ENCODE measurements at regions not wholly inside any gene's neighbourhood (a gene's known extent, or its start where the extent isn't known, plus 50 kb on each side); places are given as distances from the start of the nearest gene placed in this dataset.

DNA sequence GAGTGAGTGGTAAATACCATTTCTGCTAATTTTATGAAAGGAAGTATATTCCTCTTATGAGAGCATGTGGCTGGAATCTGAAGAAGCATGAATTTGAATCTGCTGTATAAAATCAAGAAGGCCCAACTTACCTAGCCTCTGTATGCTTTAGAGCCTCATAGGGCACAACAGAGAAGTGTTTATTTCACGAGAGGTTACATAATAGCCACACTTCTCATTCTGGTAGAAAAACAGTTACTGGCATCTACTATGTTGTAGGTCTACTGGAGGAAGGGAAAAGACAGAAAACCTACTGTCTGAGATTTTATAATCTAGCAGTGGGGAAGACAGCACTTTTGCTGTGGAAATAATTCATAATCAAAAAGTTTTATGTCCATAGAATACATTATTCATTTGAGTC lies 172.6 kb upstream of the ZNF608 start:
- Histone ChIP-seq H3K4me1 (ENCODE audit: insufficient read depth, low read length) (no peaks in the 10 kb centered on the region), H3K27me3 (ENCODE audit: control insufficient read depth in 1 of 2, insufficient read depth in 2 of 2, low read length in 2 of 2) (no peaks in the 10 kb centered on the region), H3K36me3 (ENCODE audit: insufficient read depth, low read length) (no peaks in the 10 kb centered on the region), H3K27ac (ENCODE audit: low read depth in 1 of 2, low read length in 2 of 2) (no peak overlapping the region), H3K4me3 (ENCODE audit: low read length) (no peak overlapping the region), H3K9me3 (ENCODE audit: control insufficient read depth in 1 of 2, insufficient read depth in 1 of 2, low read length in 2 of 2) (peaks cover 0 to 4% of the 10 kb centered on the region in 2 experiments)
- DNase-seq, result no peak
- Mint-ChIP-seq H3K4me1 (ENCODE audit: low read depth) (no peaks in the 10 kb centered on the region), H3K27me3 (no peaks in the 10 kb centered on the region), H3K9me3 (no peaks in the 10 kb centered on the region), H3K4me3 (no peak overlapping the region), H3K27ac (no peak overlapping the region), H3K36me3 (ENCODE audit: low read depth) (no peaks in the 10 kb centered on the region)
- intact Hi-C loops (cut with DNase I, micrococcal nuclease), result no loop called here
- no peak for ATAC-seq (ENCODE audit: poor library complexity)
- CTCF ChIA-PET, result no interaction called here
- TF ChIP-seq, protein P1, sequence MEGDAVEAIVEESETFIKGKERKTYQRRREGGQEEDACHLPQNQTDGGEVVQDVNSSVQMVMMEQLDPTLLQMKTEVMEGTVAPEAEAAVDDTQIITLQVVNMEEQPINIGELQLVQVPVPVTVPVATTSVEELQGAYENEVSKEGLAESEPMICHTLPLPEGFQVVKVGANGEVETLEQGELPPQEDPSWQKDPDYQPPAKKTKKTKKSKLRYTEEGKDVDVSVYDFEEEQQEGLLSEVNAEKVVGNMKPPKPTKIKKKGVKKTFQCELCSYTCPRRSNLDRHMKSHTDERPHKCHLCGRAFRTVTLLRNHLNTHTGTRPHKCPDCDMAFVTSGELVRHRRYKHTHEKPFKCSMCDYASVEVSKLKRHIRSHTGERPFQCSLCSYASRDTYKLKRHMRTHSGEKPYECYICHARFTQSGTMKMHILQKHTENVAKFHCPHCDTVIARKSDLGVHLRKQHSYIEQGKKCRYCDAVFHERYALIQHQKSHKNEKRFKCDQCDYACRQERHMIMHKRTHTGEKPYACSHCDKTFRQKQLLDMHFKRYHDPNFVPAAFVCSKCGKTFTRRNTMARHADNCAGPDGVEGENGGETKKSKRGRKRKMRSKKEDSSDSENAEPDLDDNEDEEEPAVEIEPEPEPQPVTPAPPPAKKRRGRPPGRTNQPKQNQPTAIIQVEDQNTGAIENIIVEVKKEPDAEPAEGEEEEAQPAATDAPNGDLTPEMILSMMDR (IDR thresholded peaks at IDR 0.05), result no peak
- POLR2A ChIA-PET, result interaction anchor here (0.6 kb wide), 1 partner anchor 586 kb away, joined by 3 read pairs; no protein-coding TSS in a partner anchor

DNA sequence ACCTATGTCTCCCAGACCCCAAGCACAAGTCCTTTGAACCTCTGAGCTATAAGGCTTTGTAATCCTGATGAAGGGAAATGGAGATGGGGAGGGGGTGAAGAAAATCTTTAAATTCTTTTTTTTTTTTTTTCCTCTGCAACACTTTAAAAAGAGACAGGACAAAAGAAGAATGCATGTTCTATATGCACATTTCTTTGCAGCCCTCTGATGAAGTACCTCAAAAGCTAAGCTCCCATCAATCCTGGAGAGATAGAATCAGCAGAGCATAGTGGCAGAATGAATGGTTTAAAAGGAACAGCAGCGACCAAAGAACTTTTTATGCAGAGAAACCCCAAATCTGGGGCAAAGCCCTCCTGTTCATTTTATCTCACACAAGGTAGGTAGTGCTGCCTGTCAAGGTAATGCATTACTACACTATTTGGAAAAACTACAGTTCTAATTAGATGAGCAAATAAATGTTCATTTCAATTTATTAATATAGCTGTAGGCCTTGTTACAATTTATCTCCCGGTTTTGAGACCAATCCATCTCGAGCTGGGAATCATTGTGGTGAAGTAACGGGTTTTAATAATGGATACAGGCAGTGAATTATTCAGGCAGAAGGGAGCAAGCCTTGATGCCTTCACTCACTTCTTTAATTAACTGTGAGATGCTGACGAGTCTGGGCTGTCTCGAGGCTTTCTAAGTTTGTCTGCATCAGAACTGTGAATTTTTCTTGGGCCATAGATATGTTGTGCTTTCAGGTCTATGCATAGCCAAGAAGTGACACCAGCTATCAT lies 173.5 kb upstream of the ZNF608 start:
- Mint-ChIP-seq H3K27ac (no peak overlapping the region), H3K4me3 (no peak overlapping the region), H3K4me1 (ENCODE audit: low read depth) (no peaks in the 10 kb centered on the region), H3K9me3 (no peaks in the 10 kb centered on the region), H3K36me3 (ENCODE audit: low read depth) (no peaks in the 10 kb centered on the region), H3K27me3 (no peaks in the 10 kb centered on the region)
- ATAC-seq (ENCODE audit: poor library complexity) (no peak), DNase-seq (no peak)
- H3K27me3 ChIP-seq (ENCODE audit: control insufficient read depth in 1 of 2, insufficient read depth in 2 of 2, low read length in 2 of 2), result no peaks in the 10 kb centered on the region
- peaks cover 0 to 4% of the 10 kb centered on the region in 2 experiments for H3K9me3 ChIP-seq (ENCODE audit: control insufficient read depth in 1 of 2, insufficient read depth in 1 of 2, low read length in 2 of 2)
- TF ChIP-seq, protein P1 (IDR thresholded peaks at IDR 0.05), result no peak
- H3K27ac ChIP-seq (ENCODE audit: low read depth in 1 of 2, low read length in 2 of 2), result no peak overlapping the region
- H3K4me1 ChIP-seq (ENCODE audit: insufficient read depth, low read length), result no peaks in the 10 kb centered on the region
- no peak overlapping the region for H3K4me3 ChIP-seq (ENCODE audit: low read length)
- ChIA-PET CTCF (no interaction called here), POLR2A (interaction anchor here (0.6 kb wide), 1 partner anchor 587 kb away, joined by 3 read pairs; no protein-coding TSS in a partner anchor)
- intact Hi-C loops (cut with DNase I, micrococcal nuclease), result no loop called here
- no peaks in the 10 kb centered on the region for H3K36me3 ChIP-seq (ENCODE audit: insufficient read depth, low read length)

DNA sequence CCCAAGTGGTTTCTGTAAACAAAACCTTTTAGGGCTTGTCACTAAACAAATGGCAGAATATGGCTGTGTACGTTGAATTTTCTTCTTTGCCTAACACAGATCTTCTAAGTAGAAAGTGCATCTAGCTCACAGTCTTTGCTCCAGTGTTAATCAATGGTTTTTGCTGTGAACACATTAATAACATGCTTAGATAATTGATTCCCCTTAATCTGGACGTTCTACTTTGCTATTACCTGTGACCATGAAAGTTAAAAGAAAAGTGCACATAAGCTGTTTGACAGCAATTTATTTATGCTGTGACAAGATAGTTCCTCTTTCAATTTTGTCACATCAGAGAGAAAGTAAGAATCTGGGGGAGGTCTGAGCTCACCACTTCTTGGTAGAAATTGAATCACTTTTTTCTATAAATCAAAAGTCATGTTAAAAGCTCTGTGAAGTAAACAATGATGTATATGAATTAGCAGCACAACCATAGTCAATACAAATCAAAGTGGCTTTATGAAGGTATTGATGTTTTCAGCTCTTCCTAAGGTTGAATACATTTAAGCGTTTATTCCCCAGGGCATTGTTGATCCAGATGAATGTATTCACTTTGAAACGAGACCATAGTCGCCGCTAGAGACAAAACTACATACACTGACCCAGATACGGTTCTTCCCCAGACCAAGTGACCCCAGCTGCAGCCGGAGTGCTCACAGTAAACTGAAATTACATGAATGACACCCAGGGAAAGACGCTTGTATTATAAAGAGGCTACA lies 174.6 kb upstream of the ZNF608 start:
- Histone ChIP-seq H3K27me3 (ENCODE audit: control insufficient read depth in 1 of 2, insufficient read depth in 2 of 2, low read length in 2 of 2) (no peaks in the 10 kb centered on the region), H3K4me1 (ENCODE audit: insufficient read depth, low read length) (no peaks in the 10 kb centered on the region), H3K9me3 (ENCODE audit: control insufficient read depth in 1 of 2, insufficient read depth in 1 of 2, low read length in 2 of 2) (peaks cover 0 to 4% of the 10 kb centered on the region in 2 experiments), H3K27ac (ENCODE audit: low read depth in 1 of 2, low read length in 2 of 2) (no peak overlapping the region), H3K36me3 (ENCODE audit: insufficient read depth, low read length) (no peaks in the 10 kb centered on the region), H3K4me3 (ENCODE audit: low read length) (no peak overlapping the region)
- TF ChIP-seq, protein P1 (IDR thresholded peaks at IDR 0.05), result no peak
- Mint-ChIP-seq H3K36me3 (ENCODE audit: low read depth) (no peaks in the 10 kb centered on the region), H3K4me3 (no peak overlapping the region), H3K4me1 (ENCODE audit: low read depth) (no peaks in the 10 kb centered on the region), H3K9me3 (no peaks in the 10 kb centered on the region), H3K27me3 (no peaks in the 10 kb centered on the region), H3K27ac (no peak overlapping the region)
- DNase-seq, result no peak
- ChIA-PET CTCF (no interaction called here), POLR2A (no interaction called here)
- ATAC-seq (ENCODE audit: poor library complexity), result no peak
- intact Hi-C loops (cut with DNase I, micrococcal nuclease), result no loop called here

All from CD4-positive, alpha-beta T cell (primary cell).